Caco-2 (cell line): ENCODE measurements at regions not wholly inside any gene's neighbourhood (a gene's known extent, or its start where the extent isn't known, plus 50 kb on each side); places are given as distances from the start of the nearest gene placed in this dataset.
A peak's percentile ranks its signal among the peaks of the same experiment; 100 is the strongest.
"Not testable (repeated sequence)": the region's sequence is repeated elsewhere in the genome, so short reads cannot be mapped to it uniquely, and the experiment has no call there.

Source experiments
- BruUV-seq: library from RNA; stranded (reverse); fragments of 400-500 nt; replicated peaks from 2 replicates; lab custom pipeline; 2021; lab: Mats Ljungman, UMichigan
- CTCF ChIA-PET: fragments of 300-600 bp; sonication (Branson Sonifier 250); formaldehyde crosslinking; loops from one replicate; lab custom pipeline; 2022; ENCODE audit warnings: antibody characterized with exemption; lab: Charles Lee
- POLR2A ChIA-PET: fragments of 300-600 bp; sonication (Branson Sonifier 250); formaldehyde crosslinking; loops from one replicate; lab custom pipeline; 2022; ENCODE audit warnings: antibody characterized with exemption; lab: Charles Lee
- DNase-seq, 2 experiments: peaks; one replicate each; pipeline versions ENCODE4 v3.0.0 to v3.0.0-alpha.2; 2020 to 2022
- H3K27me3 ChIP-seq: replicated peaks from 2 replicates; pipeline ENCODE4 v1.6.0; 2011; ENCODE audit warnings: low read length; ENCODE audit not compliant: control insufficient read depth, insufficient read depth
- H3K36me3 ChIP-seq: 2 replicates; pipeline ENCODE4 v1.5.1; 2011; ENCODE audit warnings: low read length; ENCODE audit not compliant: control insufficient read depth, insufficient read depth
- H3K4me1 ChIP-seq: fragments of 250-450 bp; sonication (Bioruptor Pico); 2 replicates; pipeline ENCODE4 v1.5.1; 2020; ENCODE audit warnings: mild to moderate bottlenecking
- H3K4me3 ChIP-seq: 2 replicates; pipeline ENCODE4 v1.5.1; 2011; ENCODE audit warnings: low read depth, mild to moderate bottlenecking, control low read depth, low read length
- H3K9me3 ChIP-seq: fragments of 250-450 bp; sonication (Bioruptor Pico); 2 replicates; pipeline ENCODE4 v1.5.1; 2020; ENCODE audit warnings: mild to moderate bottlenecking, moderate library complexity
- H3K27ac Mint-ChIP-seq: one replicate; pipeline ENCODE4 v1.8.0; 2022; ENCODE audit warnings: mixed read lengths; ENCODE audit not compliant: unreplicated experiment
- H3K27me3 Mint-ChIP-seq: one replicate; pipeline ENCODE4 v1.8.0; 2022; ENCODE audit warnings: mixed read lengths; ENCODE audit not compliant: insufficient read depth, unreplicated experiment
- H3K36me3 Mint-ChIP-seq: one replicate; pipeline ENCODE4 v1.8.0; 2022; ENCODE audit warnings: mild to moderate bottlenecking, mixed read lengths; ENCODE audit not compliant: insufficient read depth, unreplicated experiment
- H3K4me1 Mint-ChIP-seq: one replicate; pipeline ENCODE4 v1.8.0; 2022; ENCODE audit warnings: low read depth, mixed read lengths; ENCODE audit not compliant: unreplicated experiment
- H3K4me3 Mint-ChIP-seq: one replicate; pipeline ENCODE4 v1.8.0; 2022; ENCODE audit warnings: mild to moderate bottlenecking, moderate library complexity, mixed read lengths; ENCODE audit not compliant: unreplicated experiment
- H3K9me3 Mint-ChIP-seq: one replicate; pipeline ENCODE4 v1.8.0; 2022; ENCODE audit warnings: mixed read lengths; ENCODE audit not compliant: unreplicated experiment
- intact Hi-C: fragments of 100-400 bp; cut with micrococcal nuclease; formaldehyde crosslinking; loops from one replicate; pipeline ENCODE4 v1.10.0; 2022; ENCODE audit not compliant: unreplicated experiment

GRCh38 chr22:21150863-21151262 lies 105.1 kb downstream of the LRRC74B start:
- BruUV-seq, intact Hi-C loops: not testable (repeated sequence)

GRCh38 chr22:21187841-21188240 lies 142.1 kb downstream of the LRRC74B start:
- H3K36me3 Mint-ChIP-seq, H3K4me3 ChIP-seq, BruUV-seq, H3K27me3 Mint-ChIP-seq, H3K4me3 Mint-ChIP-seq, intact Hi-C loops, H3K9me3 Mint-ChIP-seq, H3K27ac Mint-ChIP-seq, H3K27me3 ChIP-seq, H3K4me1 ChIP-seq, H3K36me3 ChIP-seq, CTCF ChIA-PET, H3K9me3 ChIP-seq, H3K4me1 Mint-ChIP-seq, POLR2A ChIA-PET: not testable (repeated sequence)
- peak; percentile 44 to 48 for DNase-seq

More at GRCh38 chr22:21150863-21151262, 105.1 kb downstream of the LRRC74B start:
- H3K27ac Mint-ChIP-seq, DNase-seq, H3K27me3 ChIP-seq, H3K4me1 Mint-ChIP-seq, H3K36me3 ChIP-seq, H3K27me3 Mint-ChIP-seq, H3K9me3 ChIP-seq, CTCF ChIA-PET, H3K36me3 Mint-ChIP-seq, H3K9me3 Mint-ChIP-seq, POLR2A ChIA-PET, H3K4me3 ChIP-seq, H3K4me3 Mint-ChIP-seq, H3K4me1 ChIP-seq: not testable (repeated sequence)

GRCh38 chr22:21212054-21212453 lies 166.3 kb downstream of the LRRC74B start:
- H3K4me1 ChIP-seq, H3K9me3 Mint-ChIP-seq, POLR2A ChIA-PET, intact Hi-C loops, H3K36me3 Mint-ChIP-seq, BruUV-seq, DNase-seq, CTCF ChIA-PET, H3K9me3 ChIP-seq, H3K4me3 Mint-ChIP-seq, H3K27me3 ChIP-seq, H3K27ac Mint-ChIP-seq, H3K36me3 ChIP-seq, H3K4me3 ChIP-seq, H3K27me3 Mint-ChIP-seq, H3K4me1 Mint-ChIP-seq: not testable (repeated sequence)

- BruUV-seq, H3K36me3 Mint-ChIP-seq, H3K9me3 Mint-ChIP-seq, H3K27me3 Mint-ChIP-seq, H3K27ac Mint-ChIP-seq, POLR2A ChIA-PET, intact Hi-C loops, CTCF ChIA-PET, H3K36me3 ChIP-seq, H3K9me3 ChIP-seq, DNase-seq, H3K4me1 Mint-ChIP-seq, H3K27me3 ChIP-seq, H3K4me3 ChIP-seq, H3K4me1 ChIP-seq, H3K4me3 Mint-ChIP-seq: not testable (repeated sequence)
These were observed 167.4 kb upstream of the RIMBP3B start for GRCh38 chr22:21215973-21216731.

- H3K36me3 ChIP-seq, H3K27ac Mint-ChIP-seq, DNase-seq, POLR2A ChIA-PET, H3K27me3 ChIP-seq, H3K4me1 Mint-ChIP-seq, H3K9me3 ChIP-seq, H3K27me3 Mint-ChIP-seq, BruUV-seq, H3K4me3 ChIP-seq, CTCF ChIA-PET, H3K9me3 Mint-ChIP-seq, H3K4me3 Mint-ChIP-seq, H3K4me1 ChIP-seq, intact Hi-C loops, H3K36me3 Mint-ChIP-seq: not testable (repeated sequence)
These were observed 158.7 kb upstream of the RIMBP3B start for GRCh38 chr22:21224900-21225299.

- H3K36me3 Mint-ChIP-seq, H3K4me3 ChIP-seq, H3K4me1 Mint-ChIP-seq, H3K4me1 ChIP-seq, H3K36me3 ChIP-seq, H3K4me3 Mint-ChIP-seq, H3K27me3 Mint-ChIP-seq, H3K27ac Mint-ChIP-seq, POLR2A ChIA-PET, H3K27me3 ChIP-seq, BruUV-seq, H3K9me3 Mint-ChIP-seq, intact Hi-C loops, CTCF ChIA-PET, H3K9me3 ChIP-seq: not testable (repeated sequence)
- DNase-seq, result peak; percentile 22 to 37
These were observed 156.5 kb upstream of the RIMBP3B start for GRCh38 chr22:21226901-21227693.

- H3K9me3 ChIP-seq, H3K27ac Mint-ChIP-seq, H3K4me3 Mint-ChIP-seq, H3K27me3 ChIP-seq, BruUV-seq, CTCF ChIA-PET, H3K4me1 Mint-ChIP-seq, H3K4me3 ChIP-seq, POLR2A ChIA-PET, H3K9me3 Mint-ChIP-seq, intact Hi-C loops, H3K4me1 ChIP-seq, H3K27me3 Mint-ChIP-seq, H3K36me3 ChIP-seq, DNase-seq, H3K36me3 Mint-ChIP-seq: not testable (repeated sequence)
These were observed 132.1 kb upstream of the RIMBP3B start for GRCh38 chr22:21251435-21251834.
